ENCODE measurements at regions not wholly inside any gene's neighbourhood (a gene's known extent, or its start where the extent isn't known, plus 50 kb on each side); places are given as distances from the start of the nearest gene placed in this dataset.

- Histone ChIP-seq H3K9me3 (replicated peaks) (no peaks in the 10 kb centered on the region), H3K4me3 (no peak overlapping the region), H3K36me3 (no peaks in the 10 kb centered on the region), H3K27ac (replicated peaks) (no peak overlapping the region), H3K4me1 (no peaks in the 10 kb centered on the region), H3K27me3 (ENCODE audit: low read depth) (peaks cover 21% of the 10 kb centered on the region)
- DNase-seq = no peak
- no peak for TF ChIP-seq CTCF (IDR thresholded peaks at IDR 0.05; ENCODE audit: borderline replicate concordance)
- intact Hi-C loops (cut with micrococcal nuclease) = no loop called here
These were observed 73.0 kb downstream of the ARL4C start for GRCh38 chr2:234423884-234424283.

GRCh38 chr2:234422981-234423431 lies 73.9 kb downstream of the ARL4C start:
- DNase-seq = no peak
- intact Hi-C loops (cut with micrococcal nuclease) = no loop called here
- Histone ChIP-seq H3K9me3 (replicated peaks) (no peaks in the 10 kb centered on the region), H3K4me1 (no peaks in the 10 kb centered on the region), H3K27ac (replicated peaks) (no peak overlapping the region), H3K4me3 (no peak overlapping the region), H3K36me3 (no peaks in the 10 kb centered on the region), H3K27me3 (ENCODE audit: low read depth) (peaks cover 21% of the 10 kb centered on the region)
- TF ChIP-seq CTCF (IDR thresholded peaks at IDR 0.05; ENCODE audit: borderline replicate concordance) = no peak

GRCh38 chr2:234422273-234422732 lies 74.6 kb downstream of the ARL4C start:
- Histone ChIP-seq H3K4me3 (no peak overlapping the region), H3K36me3 (no peaks in the 10 kb centered on the region), H3K27me3 (ENCODE audit: low read depth) (peaks cover 21% of the 10 kb centered on the region), H3K9me3 (replicated peaks) (no peaks in the 10 kb centered on the region), H3K4me1 (no peaks in the 10 kb centered on the region), H3K27ac (replicated peaks) (no peak overlapping the region)
- DNase-seq = no peak
- intact Hi-C loops (cut with micrococcal nuclease) = no loop called here
- no peak for TF ChIP-seq CTCF (IDR thresholded peaks at IDR 0.05; ENCODE audit: borderline replicate concordance)

GRCh38 chr2:234420408-234420807 lies 76.5 kb downstream of the ARL4C start:
- no peak for DNase-seq
- Histone ChIP-seq H3K27ac (replicated peaks) (no peak overlapping the region), H3K36me3 (no peaks in the 10 kb centered on the region), H3K9me3 (replicated peaks) (no peaks in the 10 kb centered on the region), H3K27me3 (ENCODE audit: low read depth) (peaks cover 15% of the 10 kb centered on the region), H3K4me1 (no peaks in the 10 kb centered on the region), H3K4me3 (no peak overlapping the region)
- intact Hi-C loops (cut with micrococcal nuclease) = no loop called here
- TF ChIP-seq CTCF (IDR thresholded peaks at IDR 0.05; ENCODE audit: borderline replicate concordance) = no peak

GRCh38 chr2:234419726-234420125 lies 77.2 kb downstream of the ARL4C start:
- H3K27ac ChIP-seq (replicated peaks) = no peak overlapping the region
- TF ChIP-seq CTCF (IDR thresholded peaks at IDR 0.05; ENCODE audit: borderline replicate concordance) = no peak
- no peaks in the 10 kb centered on the region for H3K36me3 ChIP-seq
- no peaks in the 10 kb centered on the region for H3K4me1 ChIP-seq
- H3K9me3 ChIP-seq (replicated peaks) = no peaks in the 10 kb centered on the region
- intact Hi-C loops (cut with micrococcal nuclease) = no loop called here
- DNase-seq = no peak
- peaks cover 14% of the 10 kb centered on the region for H3K27me3 ChIP-seq (ENCODE audit: low read depth)
- no peak overlapping the region for H3K4me3 ChIP-seq

- no peaks in the 10 kb centered on the region for H3K4me1 ChIP-seq
- no peak overlapping the region for H3K27ac ChIP-seq (replicated peaks)
- H3K27me3 ChIP-seq (ENCODE audit: low read depth) = peaks cover 18% of the 10 kb centered on the region
- H3K4me3 ChIP-seq = no peak overlapping the region
- H3K36me3 ChIP-seq = no peaks in the 10 kb centered on the region
- intact Hi-C loops (cut with micrococcal nuclease) = no loop called here
- no peaks in the 10 kb centered on the region for H3K9me3 ChIP-seq (replicated peaks)
- no peak for DNase-seq
- TF ChIP-seq CTCF (IDR thresholded peaks at IDR 0.05; ENCODE audit: borderline replicate concordance) = no peak
These were observed 81.2 kb downstream of the ARL4C start for GRCh38 chr2:234415706-234416105.
